OCI-LY1 (cell line): ENCODE measurements at regions not wholly inside any gene's neighbourhood (a gene's known extent, or its start where the extent isn't known, plus 50 kb on each side); places are given as distances from the start of the nearest gene placed in this dataset.

Experiments used
- H2AFZ ChIP-seq: fragments of 200-600 bp; sonication (generic), shearing (Covaris generic); 2 replicates; pipeline ENCODE4 v1.6.0; 2014; ENCODE audit warnings: antibody characterized with exemption, mild to moderate bottlenecking, low read length
- H3F3A ChIP-seq: fragments of 200-600 bp; sonication (generic), shearing (Covaris generic); 2 replicates; pipeline ENCODE4 v1.6.0; 2014; ENCODE audit warnings: mild to moderate bottlenecking, antibody characterized with exemption, low read length, moderate library complexity; ENCODE audit not compliant: insufficient read depth
- H3K27ac ChIP-seq: fragments of 200-600 bp; sonication (generic); 2 replicates; pipeline ENCODE4 v1.5.1; 2014; ENCODE audit warnings: low read length, mixed run types, mild to moderate bottlenecking, low read depth; ENCODE audit not compliant: poor library complexity, severe bottlenecking
- H3K27me3 ChIP-seq: fragments of 200-600 bp; sonication (generic); 2 replicates; pipeline ENCODE4 v1.6.0; 2014; ENCODE audit warnings: antibody characterized with exemption, mild to moderate bottlenecking, low read length, moderate library complexity; ENCODE audit not compliant: insufficient read depth
- H3K36me3 ChIP-seq: fragments of 200-600 bp; sonication (generic); 2 replicates; pipeline ENCODE4 v1.6.1; 2014; ENCODE audit warnings: mild to moderate bottlenecking, antibody characterized with exemption, low read length, moderate library complexity, mixed read lengths; ENCODE audit not compliant: insufficient read depth
- H3K4me1 ChIP-seq: fragments of 200-600 bp; sonication (generic); 2 replicates; pipeline ENCODE4 v1.5.1; 2014; ENCODE audit warnings: mild to moderate bottlenecking, low read length, moderate library complexity; ENCODE audit not compliant: insufficient read depth, severe bottlenecking
- H3K4me2 ChIP-seq: fragments of 200-600 bp; sonication (generic), shearing (Covaris generic); 2 replicates; pipeline ENCODE4 v1.6.1; 2014; ENCODE audit warnings: low read length
- H3K4me3 ChIP-seq: fragments of 200-600 bp; sonication (generic); 2 replicates; pipeline ENCODE4 v1.5.1; 2014; ENCODE audit warnings: low read length, low read depth, mild to moderate bottlenecking, mixed read lengths; ENCODE audit not compliant: poor library complexity, severe bottlenecking
- H3K79me2 ChIP-seq: fragments of 200-600 bp; shearing (Covaris generic); 2 replicates; pipeline ENCODE4 v1.6.1; 2016; ENCODE audit warnings: mixed run types, low read length, mixed read lengths; ENCODE audit not compliant: insufficient read depth
- H3K9ac ChIP-seq: fragments of 200-600 bp; sonication (generic), shearing (Covaris generic); 2 replicates; pipeline ENCODE4 v1.6.1; 2014; ENCODE audit warnings: mild to moderate bottlenecking, low read length, mixed read lengths
- H3K9me2 ChIP-seq: fragments of 200-600 bp; sonication (generic), shearing (Covaris generic); 2 replicates; pipeline ENCODE4 v1.6.1; 2014; ENCODE audit warnings: low read depth, mild to moderate bottlenecking, low read length, mixed read lengths
- H3K9me3 ChIP-seq: fragments of 200-600 bp; shearing (Covaris generic); 2 replicates; pipeline ENCODE4 v1.6.1; 2014; ENCODE audit warnings: low read length, mixed read lengths
- H4K20me1 ChIP-seq: fragments of 200-600 bp; sonication (generic), shearing (Covaris generic); 2 replicates; pipeline ENCODE4 v1.6.0; 2016; ENCODE audit warnings: mild to moderate bottlenecking, low read length; ENCODE audit not compliant: insufficient read depth
- EZH2 ChIP-seq: fragments of 200-600 bp; sonication (generic), shearing (Covaris generic); IDR thresholded peaks from 2 replicates; pipeline ENCODE4 v1.8.0; 2017; ENCODE audit warnings: borderline replicate concordance, mixed run types, mild to moderate bottlenecking, antibody characterized with exemption, low read length, moderate library complexity, mixed read lengths
- TF ChIP-seq, protein P1 (sequence below): fragments of 200-600 bp; sonication (generic), shearing (Covaris generic); IDR thresholded peaks from 2 replicates; pipeline ENCODE4 v1.5.1; 2017; ENCODE audit warnings: mild to moderate bottlenecking, antibody characterized with exemption, low read length, moderate library complexity, mixed read lengths

DNA sequence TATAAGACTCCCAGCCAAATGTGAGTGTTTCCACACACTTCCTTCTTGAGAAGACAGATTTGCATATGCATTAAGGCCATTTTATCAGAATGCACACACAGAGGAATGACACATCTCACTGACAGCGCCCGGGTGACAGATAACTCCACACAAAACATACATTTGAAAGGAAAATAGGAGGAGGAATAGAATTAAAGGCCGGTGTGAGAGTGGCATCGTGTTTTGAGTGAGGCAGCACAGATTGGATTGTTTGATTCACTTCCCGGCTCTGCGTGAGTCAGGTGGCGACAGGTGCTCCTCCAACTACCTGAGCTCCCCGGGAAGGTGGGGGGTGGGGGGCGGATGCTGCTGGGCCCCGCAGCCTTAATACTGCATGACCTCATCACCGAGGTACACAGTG is 429.0 kb downstream of the TSHZ3 start:
- TF ChIP-seq EZH2 = no peak
- TF ChIP-seq, protein P1, sequence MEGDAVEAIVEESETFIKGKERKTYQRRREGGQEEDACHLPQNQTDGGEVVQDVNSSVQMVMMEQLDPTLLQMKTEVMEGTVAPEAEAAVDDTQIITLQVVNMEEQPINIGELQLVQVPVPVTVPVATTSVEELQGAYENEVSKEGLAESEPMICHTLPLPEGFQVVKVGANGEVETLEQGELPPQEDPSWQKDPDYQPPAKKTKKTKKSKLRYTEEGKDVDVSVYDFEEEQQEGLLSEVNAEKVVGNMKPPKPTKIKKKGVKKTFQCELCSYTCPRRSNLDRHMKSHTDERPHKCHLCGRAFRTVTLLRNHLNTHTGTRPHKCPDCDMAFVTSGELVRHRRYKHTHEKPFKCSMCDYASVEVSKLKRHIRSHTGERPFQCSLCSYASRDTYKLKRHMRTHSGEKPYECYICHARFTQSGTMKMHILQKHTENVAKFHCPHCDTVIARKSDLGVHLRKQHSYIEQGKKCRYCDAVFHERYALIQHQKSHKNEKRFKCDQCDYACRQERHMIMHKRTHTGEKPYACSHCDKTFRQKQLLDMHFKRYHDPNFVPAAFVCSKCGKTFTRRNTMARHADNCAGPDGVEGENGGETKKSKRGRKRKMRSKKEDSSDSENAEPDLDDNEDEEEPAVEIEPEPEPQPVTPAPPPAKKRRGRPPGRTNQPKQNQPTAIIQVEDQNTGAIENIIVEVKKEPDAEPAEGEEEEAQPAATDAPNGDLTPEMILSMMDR = no peak
- H3K27me3 ChIP-seq = no peaks in the 10 kb centered on the region
- H3K4me1 ChIP-seq = no peaks in the 10 kb centered on the region
- no peak overlapping the region for H3K4me2 ChIP-seq
- no peak overlapping the region for H2AFZ ChIP-seq
- H3K4me3 ChIP-seq = no peak overlapping the region
- no peaks in the 10 kb centered on the region for H3K36me3 ChIP-seq
- H3K27ac ChIP-seq = no peak overlapping the region
- no peaks in the 10 kb centered on the region for H4K20me1 ChIP-seq
- no peaks in the 10 kb centered on the region for H3F3A ChIP-seq
- H3K79me2 ChIP-seq = no peaks in the 10 kb centered on the region
- H3K9me2 ChIP-seq = no peaks in the 10 kb centered on the region
- no peaks in the 10 kb centered on the region for H3K9me3 ChIP-seq
- no peak overlapping the region for H3K9ac ChIP-seq

DNA sequence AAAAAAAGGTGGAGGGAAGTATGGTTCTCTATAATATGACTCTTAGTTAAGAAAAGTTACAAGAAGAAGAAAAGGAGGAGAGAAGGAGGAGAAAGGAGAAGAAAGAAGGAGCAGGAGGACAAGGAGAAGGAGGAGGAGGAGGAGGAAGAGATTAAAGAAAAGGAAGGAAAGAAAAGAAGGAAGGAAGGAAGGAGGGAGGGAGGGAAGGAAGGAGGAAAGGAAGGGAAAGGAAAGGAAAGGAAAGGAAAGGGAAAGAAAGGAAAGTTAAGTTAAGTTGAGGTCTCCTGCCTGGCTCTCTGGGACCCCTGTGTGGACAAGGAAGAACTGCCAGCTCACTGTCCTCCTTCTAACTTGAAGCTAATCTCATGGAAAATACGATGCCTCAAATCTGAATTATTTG is 429.5 kb downstream of the TSHZ3 start:
- H3F3A ChIP-seq = no peaks in the 10 kb centered on the region
- no peaks in the 10 kb centered on the region for H3K36me3 ChIP-seq
- H2AFZ ChIP-seq = no peak overlapping the region
- no peak overlapping the region for H3K4me3 ChIP-seq
- no peak overlapping the region for H3K9ac ChIP-seq
- no peaks in the 10 kb centered on the region for H3K79me2 ChIP-seq
- no peaks in the 10 kb centered on the region for H3K4me1 ChIP-seq
- H3K27ac ChIP-seq = no peak overlapping the region
- no peaks in the 10 kb centered on the region for H3K27me3 ChIP-seq
- no peaks in the 10 kb centered on the region for H4K20me1 ChIP-seq
- no peaks in the 10 kb centered on the region for H3K9me2 ChIP-seq
- no peak for TF ChIP-seq EZH2
- TF ChIP-seq, protein P1 = no peak
- H3K9me3 ChIP-seq = no peaks in the 10 kb centered on the region
- H3K4me2 ChIP-seq = no peak overlapping the region

DNA sequence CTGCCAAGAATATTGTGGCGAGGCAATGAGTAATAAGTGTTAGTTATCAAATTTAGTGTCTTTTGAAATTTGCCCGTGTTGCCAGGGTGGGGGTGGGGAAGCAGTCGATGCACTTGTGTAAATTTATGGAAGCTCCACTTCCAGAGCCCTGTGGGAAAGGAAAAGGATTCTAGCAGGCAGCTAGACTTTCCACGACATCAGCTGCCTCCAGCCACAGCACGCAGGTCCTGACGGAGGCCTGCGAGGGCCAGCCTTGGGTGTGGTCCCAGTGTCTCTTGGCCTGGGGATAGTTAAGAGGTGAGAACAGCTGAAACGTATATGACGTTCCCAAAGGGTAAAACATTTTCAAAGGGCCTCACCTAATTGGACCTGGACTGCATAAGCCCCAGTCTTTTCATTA is 433.0 kb downstream of the TSHZ3 start:
- H3K4me2 ChIP-seq = no peak overlapping the region
- no peaks in the 10 kb centered on the region for H3K9me3 ChIP-seq
- no peaks in the 10 kb centered on the region for H3K79me2 ChIP-seq
- TF ChIP-seq EZH2 = no peak
- TF ChIP-seq, protein P1 = no peak
- H3K4me3 ChIP-seq = no peak overlapping the region
- H3K9me2 ChIP-seq = no peaks in the 10 kb centered on the region
- no peak overlapping the region for H3K9ac ChIP-seq
- no peak overlapping the region for H3K27ac ChIP-seq
- H3K4me1 ChIP-seq = no peaks in the 10 kb centered on the region
- no peak overlapping the region for H2AFZ ChIP-seq
- no peaks in the 10 kb centered on the region for H3K27me3 ChIP-seq
- no peaks in the 10 kb centered on the region for H3F3A ChIP-seq
- H3K36me3 ChIP-seq = no peaks in the 10 kb centered on the region
- no peaks in the 10 kb centered on the region for H4K20me1 ChIP-seq
